ENCODE measurements at regions not wholly inside any gene's neighbourhood (a gene's known extent, or its start where the extent isn't known, plus 50 kb on each side); places are given as distances from the start of the nearest gene placed in this dataset.

- TF ChIP-seq AKNA (CRISPR knock-in tag; IDR thresholded peaks at IDR 0.05; ENCODE audit: borderline replicate concordance) (no peak), THAP8 (CRISPR knock-in tag; IDR thresholded peaks at IDR 0.05; ENCODE audit: borderline replicate concordance) (no peak), ZNF709 (CRISPR knock-in tag; IDR thresholded peaks at IDR 0.05) (no peak)
These were observed 163.6 kb upstream of the PALMD start (continued) for GRCh38 chr1:99482286-99482685.

GRCh38 chr1:99482750-99483149, 163.2 kb upstream of the PALMD start:
- Histone ChIP-seq H3K4me3 (replicated peaks in 1 of 3; ENCODE audit: insufficient read depth in 1 of 3, low read depth in 2 of 3, low read length in 3 of 3) (no peak overlapping the region), H3K27me3 (ENCODE audit: control insufficient read depth in 1 of 2, insufficient read depth in 2 of 2, low read length in 2 of 2) (no peaks in the 10 kb centered on the region), H3K79me2 (ENCODE audit: insufficient read depth, low read length) (no peaks in the 10 kb centered on the region), H3K9me3 (ENCODE audit: low read length) (no peaks in the 10 kb centered on the region), H3K27ac (ENCODE audit: extremely low read length, insufficient read depth, low read length) (no peak overlapping the region), H3K4me1 (ENCODE audit: insufficient read depth, low read length) (no peaks in the 10 kb centered on the region), H4K20me1 (ENCODE audit: insufficient read depth, low read length) (no peaks in the 10 kb centered on the region), H3K4me2 (ENCODE audit: low read depth, low read length) (no peak overlapping the region), H2AFZ (ENCODE audit: low read length) (no peak overlapping the region), H3K36me3 (replicated peaks in 1 of 2; ENCODE audit: control insufficient read depth in 1 of 2, insufficient read depth in 2 of 2, low read length in 2 of 2) (no peaks in the 10 kb centered on the region), H3K9ac (ENCODE audit: insufficient read depth, low read depth, low read length) (no peak overlapping the region)
- ChIA-PET CTCF (ENCODE audit: low intra/inter-chr PET ratio, low total read pairs) (no interaction called here), POLR2A (no interaction called here)
- no peak for DNase-seq (ENCODE audit: low spot score)
- intact Hi-C loops (cut with micrococcal nuclease; ENCODE audit: unreplicated experiment) = no loop called here
- FAIRE-seq = no peak
- TF ChIP-seq ZNF431 (CRISPR knock-in tag; IDR thresholded peaks at IDR 0.05; ENCODE audit: borderline replicate concordance, low read depth) (peak; percentile 62; the same call in 1 of the 2 replicates), ZNF205 (CRISPR knock-in tag; IDR thresholded peaks at IDR 0.05) (no peak), PATZ1 (CRISPR knock-in tag; IDR thresholded peaks at IDR 0.05) (no peak)
- 42% methylated on average over 4 of the region's 4 CpGs for WGBS (ENCODE audit: low lambda C conversion rate)
- ATAC-seq = no peak
- BruUV-seq (replicated peaks) = no TSS peak
- in situ Hi-C loops (cut with HindIII; ENCODE audit: extremely low pct_ligation_motif_present, low pct_unique_long_range_greater_than_20kb) = loop anchor here (10.0 kb wide), 1 partner anchor 308 kb away; no protein-coding TSS in a partner anchor
